ENCODE measurements at regions not wholly inside any gene's neighbourhood (a gene's known extent, or its start where the extent isn't known, plus 50 kb on each side); places are given as distances from the start of the nearest gene placed in this dataset.
A peak's percentile ranks its signal among the peaks of the same experiment; 100 is the strongest.
"Not testable (repeated sequence)": the region's sequence is repeated elsewhere in the genome, so short reads cannot be mapped to it uniquely, and the experiment has no call there.

DNA sequence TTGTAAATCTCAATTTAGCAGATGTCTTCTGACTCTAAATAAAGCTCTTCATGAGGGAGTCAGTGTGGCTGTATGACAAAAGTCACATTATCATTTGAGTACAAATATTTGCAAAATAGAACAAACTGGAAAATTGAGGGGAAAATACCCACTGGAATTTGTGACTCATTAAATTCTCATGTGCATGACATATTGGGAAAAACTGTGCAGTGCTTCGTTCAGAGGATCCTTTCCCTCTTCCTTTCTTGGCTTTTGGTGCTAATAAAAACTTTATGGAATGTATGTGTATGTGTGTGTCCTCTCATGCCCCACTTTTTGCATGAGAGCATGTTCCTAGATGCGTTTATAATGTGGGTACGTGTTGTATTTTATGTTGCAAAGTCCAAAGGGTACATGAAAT is 267.8 kb downstream of the KTN1 start:
- peak; percentile 71 for DNase-seq (ENCODE audit: low read depth)

DNA sequence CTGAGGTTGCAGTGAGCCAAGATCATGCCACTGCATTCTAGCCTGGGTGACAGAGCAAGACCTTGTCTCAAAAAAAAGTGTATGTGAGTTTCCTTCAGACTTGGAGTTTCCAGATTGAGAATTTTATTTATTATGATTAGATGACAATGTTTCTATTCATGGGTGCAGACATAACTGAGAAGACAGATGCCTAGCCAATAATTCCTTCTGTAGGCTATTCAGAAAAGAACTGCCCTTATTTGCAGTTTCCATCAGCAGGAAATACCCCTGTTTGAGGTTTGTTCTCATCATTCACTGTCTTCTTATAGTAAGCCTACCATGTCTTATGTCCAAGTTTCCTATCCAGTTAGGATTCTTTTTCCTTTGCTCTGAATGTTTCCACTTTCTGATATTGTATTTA is 269.0 kb downstream of the KTN1 start:
- DNase-seq (ENCODE audit: low read depth), result no peak

DNA sequence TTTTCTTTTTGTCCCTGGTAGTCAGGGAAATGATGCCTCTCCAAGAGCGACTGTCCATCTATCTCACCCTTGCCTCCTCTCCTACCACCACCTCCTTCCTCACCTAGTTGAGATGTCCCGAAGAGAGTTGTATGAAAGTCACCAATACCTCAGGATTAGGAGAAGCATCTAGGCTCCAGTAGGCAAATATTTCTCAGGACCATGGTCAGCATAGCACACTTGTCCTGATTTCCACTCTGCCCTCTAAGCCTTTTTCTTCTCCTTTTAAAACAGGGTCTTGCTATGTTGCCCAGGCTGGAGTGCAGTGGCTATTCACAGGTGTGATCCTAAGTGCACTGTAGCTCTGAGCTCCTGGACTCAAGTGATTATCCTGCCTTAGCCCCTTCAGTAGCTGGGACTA is 268.4 kb upstream of the PELI2 start:
- no peak for DNase-seq (ENCODE audit: low read depth)

DNA sequence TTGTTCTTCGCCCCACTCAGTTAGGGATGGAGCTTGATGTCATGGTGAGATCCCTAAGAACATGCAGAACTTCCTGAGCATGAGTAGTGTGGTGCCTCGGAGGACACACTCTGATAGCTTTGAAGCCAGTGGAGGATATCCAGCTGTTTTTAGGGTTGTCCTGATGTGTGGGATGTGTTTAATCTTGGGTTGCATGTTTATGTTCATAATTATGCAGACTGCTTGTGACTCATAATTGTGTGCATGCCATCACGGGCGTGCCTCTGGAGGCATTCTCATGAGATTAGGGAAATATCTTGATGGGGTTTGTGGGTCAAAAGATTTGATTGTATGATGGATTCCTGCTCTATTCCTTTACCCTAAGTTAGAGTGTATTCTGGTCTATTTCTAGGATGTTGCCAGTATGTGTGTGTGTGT is 267.4 kb upstream of the PELI2 start:
- no peak for DNase-seq (ENCODE audit: low read depth)

DNA sequence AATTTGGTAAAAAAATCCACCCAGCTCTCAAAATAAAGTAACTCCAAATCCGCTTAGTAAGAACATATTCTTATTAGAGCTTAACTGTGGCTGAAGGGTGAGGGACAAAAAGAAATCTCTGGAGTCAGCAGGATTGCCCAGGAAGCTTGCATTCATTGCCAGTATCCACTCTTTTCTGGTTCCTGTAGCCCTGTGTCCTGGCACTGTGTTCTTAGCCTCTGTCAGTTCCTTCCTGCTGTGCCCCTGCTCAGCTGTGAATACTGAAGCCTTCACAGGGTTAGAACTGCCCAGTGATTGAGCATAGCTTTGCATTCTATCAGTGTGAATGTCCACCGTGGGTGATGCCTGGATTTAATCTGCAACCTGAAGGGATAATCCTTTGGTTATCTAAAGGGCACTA is 266.9 kb upstream of the PELI2 start:
- no peak for DNase-seq (ENCODE audit: low read depth)

DNA sequence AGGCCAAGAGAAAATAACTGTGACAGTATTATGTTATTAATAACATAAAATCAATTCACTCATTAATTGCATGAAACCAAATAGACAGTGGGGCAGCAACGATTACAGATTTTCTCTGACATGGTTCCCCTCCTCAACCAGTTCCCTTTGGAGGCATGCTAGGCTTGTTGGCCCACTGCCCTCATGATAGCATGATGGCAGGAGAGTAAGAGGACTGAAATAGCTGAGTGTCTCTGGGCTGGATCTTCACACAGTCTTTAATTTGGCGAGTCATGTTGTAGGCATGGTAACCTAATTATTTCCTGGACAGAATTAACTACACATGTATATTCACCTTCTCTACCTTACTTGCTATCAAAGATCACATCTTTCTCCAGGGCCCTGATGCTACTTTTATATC is 266.2 kb upstream of the PELI2 start:
- no peak for DNase-seq (ENCODE audit: low read depth)

DNA sequence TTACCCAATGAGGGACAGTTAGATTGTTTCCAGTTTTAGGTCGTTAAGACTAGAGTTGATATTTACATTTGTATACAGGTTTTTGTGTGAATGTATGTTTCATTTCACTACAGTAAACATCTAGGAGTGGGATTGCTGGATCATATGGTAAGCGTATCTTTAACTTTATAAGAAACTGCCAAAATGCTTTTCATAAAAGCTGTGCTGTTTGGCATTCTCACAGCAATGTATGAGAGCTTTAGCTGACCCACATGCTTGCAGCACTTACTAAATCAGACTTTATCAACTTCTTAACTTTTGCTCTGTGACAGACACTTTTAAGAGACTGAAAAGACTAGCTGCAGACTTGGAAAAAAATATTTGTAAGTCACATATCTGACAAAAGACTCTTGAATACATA is 262.5 kb upstream of the PELI2 start:
- DNase-seq (ENCODE audit: low read depth), result no peak

DNA sequence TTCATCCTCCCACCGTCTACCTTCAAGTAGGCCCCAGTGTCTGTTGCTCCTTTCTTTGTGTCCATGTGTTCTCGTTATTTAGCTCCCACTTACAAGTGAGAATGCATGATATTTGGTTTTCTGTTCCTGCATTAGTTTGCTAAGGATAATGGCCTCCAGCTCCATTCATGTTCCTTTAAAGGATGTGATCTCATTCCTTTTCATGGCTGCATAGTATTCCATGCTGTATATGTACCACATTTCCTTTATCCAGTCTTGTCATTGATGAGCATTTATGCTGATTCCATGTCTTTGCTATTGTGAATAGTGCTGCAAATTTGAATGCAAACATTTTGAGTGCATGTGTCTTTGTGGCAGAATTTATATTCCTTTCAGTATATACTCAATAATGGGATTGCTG is 259.6 kb upstream of the PELI2 start:
- DNase-seq (ENCODE audit: low read depth), result no peak

DNA sequence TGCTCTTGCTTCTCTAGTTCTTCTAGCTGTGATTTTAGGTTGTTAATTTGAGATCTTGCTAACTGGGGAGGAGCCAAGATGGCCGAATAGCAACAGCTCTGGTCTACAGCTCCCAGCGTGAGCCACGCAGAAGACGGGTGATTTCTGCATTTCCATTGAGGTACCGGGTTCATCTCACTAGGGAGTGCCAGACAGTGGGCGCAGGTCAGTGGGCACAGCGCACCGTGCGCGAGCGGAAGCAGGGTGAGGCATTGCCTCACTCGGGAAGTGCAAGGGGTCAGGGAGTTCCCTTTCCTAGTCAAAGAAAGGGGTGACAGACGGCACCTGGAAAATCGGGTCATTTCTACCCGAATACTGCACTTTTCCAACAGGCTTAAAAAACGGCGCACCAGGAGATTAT is 256.6 kb upstream of the PELI2 start:
- DNase-seq (ENCODE audit: low read depth), result not testable (repeated sequence)

DNA sequence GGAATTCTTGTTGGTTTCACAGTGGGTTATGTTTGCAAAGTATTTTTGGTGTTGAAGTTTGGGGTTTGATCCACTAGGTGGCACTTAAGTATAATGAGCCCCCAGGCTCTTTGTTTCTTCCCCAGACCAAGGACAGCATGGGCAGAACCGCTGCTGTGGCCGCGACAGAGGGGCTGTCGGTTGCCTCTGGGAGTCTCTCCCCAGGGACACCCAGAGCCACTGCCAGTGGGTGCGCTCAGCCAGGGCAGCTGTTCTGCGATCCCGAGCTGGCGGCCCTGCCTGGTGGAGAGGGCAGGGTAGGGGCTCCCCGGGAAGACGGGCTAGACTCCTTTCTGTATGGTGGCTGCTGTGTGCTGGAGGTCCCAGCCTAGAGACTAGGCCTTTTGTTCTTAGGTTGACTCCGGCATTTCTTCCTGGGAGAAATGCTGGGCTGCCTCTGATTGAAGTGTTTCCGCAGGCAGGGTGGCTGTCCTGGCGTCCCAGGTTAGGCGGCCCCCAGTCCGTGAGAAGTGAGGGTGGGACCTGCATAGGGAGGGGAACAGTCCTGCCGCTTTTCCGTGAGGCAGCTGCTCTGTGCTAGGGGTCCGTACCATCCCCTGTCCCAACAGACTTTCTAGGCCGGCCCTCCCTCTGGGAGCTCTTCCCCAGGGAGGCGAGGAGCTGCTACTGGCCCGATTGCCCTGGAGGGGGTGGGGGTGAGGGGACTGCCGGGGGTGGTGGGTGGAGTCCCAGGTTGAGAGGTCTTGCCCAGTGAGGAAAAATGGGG is 253.1 kb upstream of the PELI2 start:
- DNase-seq (ENCODE audit: low read depth), result no peak

DNA sequence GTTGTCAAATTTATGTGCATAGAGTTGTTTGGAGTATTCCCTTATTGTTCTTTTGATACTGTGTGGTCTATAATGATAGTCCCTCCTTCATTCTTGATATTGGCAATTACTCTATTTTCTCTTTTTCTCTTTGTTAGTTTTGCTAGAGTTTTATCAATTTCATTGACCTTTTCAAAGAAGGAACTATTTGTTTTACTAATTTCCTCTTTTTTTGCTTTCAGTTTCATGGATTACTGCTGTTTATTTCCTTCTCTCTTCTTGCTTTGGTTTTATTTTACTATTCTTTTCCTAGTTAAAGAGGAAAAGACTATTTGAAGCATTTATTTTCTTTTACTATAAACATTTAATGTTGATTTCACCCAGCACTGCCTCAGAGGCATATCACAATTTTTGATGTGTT is 250.9 kb upstream of the PELI2 start:
- DNase-seq (ENCODE audit: low read depth), result no peak

DNA sequence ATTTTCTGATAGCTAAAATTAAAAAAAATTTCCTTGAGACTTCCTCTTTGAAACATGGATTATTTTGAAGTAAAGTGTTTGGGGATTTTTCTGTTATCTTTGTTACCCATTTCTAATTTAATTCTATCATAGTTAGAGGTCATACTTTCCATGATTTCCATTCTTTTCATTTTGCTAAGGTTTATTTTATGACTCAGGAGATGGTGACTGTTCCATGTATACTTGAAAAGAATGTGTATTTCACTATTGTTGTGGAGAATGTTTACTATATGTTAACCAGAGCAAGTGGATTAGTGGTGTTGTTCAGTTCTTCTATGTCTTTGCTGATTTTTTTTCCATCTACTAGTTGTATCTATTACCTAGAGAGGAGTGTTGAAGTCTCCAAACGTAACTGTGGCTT is 250.5 kb upstream of the PELI2 start:
- DNase-seq (ENCODE audit: low read depth), result peak; percentile 26

DNA sequence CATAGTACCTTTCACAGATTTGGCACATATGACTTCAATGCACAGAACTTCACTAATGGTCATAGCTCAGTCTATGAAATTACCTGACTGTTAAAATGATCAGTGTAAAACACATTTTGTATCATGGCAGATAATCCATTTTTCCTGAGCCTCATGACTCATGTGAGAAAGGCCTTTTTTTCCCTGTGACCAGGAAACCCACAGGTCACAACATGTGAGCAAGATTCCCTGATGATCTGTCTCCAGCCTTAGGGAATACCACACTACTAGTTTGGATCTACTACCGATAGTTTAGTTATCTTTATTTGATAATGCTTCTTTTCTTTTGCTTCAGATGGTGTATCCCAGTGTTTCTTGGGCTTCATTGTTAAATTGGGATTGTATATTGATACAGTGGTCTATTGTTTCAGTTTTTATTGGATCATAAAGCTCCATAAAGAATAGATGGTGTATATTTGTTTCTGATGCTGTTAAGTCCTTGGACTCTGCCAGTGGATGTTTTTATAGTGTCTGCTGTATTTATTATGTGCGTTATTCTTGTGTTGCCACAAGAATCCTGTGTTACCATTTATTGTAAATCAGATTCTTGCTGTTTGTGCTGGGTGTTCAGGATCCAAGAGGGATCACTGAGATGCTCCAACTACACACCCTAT is 248.7 kb upstream of the PELI2 start:
- no peak for DNase-seq (ENCODE audit: low read depth)

DNA sequence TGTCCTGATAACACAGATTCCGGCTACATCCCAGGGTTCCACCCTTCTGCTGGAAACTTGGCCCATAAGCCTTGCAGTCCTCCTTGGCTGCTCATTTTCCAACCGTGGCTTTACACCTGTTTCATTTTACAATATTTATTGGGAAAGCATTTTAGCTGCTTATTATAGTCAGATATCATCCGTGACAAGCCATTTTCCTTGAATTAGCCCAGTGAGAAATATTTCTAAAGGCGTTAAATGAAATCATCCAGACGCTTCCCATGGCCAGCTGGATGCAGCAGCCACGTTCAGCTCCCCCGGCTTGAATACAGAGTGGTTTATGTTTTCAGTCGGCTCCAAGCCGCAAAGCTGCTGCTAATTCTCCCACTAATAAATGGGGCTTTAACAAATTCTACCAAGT is 245.0 kb upstream of the PELI2 start:
- no peak for DNase-seq (ENCODE audit: low read depth)

DNA sequence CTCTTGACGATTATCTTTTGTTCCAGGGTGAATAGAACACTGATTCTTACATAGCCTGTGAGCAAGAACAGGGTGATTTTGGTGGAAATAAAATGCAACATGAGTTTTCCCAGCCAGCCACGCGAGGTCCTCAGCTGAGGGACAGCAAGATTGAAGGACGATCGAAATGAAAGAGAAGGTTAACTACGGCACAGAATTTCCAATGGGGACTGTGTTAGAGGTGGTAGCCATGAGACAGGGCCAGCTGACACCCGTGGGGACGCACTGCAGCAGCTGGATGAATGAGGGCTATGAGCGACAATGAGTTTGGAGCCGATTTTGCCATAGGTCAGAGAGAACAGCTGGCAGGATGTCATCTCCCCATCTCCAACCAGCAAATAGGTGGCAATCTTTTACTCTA is 243.4 kb upstream of the PELI2 start:
- DNase-seq (ENCODE audit: low read depth), result no peak

DNA sequence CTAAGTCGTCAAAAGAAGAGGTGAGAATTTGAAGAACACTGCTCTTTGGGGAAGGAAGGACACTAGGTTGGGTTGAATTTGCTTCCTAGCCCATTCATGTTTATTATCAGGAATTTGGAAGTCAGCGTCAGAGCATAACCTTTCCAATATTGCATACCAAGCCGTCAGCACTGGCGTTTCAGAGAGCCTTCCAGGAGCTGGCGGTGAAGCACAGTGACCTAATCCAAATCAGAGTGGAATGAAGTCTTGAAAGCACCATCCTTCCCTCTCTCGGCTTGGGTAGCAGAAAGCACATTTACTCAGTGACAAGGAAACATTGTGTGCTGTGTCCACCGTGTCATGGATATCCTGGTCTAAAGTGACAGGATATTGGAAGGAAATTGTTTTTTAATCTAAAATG is 240.3 kb upstream of the PELI2 start:
- DNase-seq (ENCODE audit: low read depth), result no peak

DNA sequence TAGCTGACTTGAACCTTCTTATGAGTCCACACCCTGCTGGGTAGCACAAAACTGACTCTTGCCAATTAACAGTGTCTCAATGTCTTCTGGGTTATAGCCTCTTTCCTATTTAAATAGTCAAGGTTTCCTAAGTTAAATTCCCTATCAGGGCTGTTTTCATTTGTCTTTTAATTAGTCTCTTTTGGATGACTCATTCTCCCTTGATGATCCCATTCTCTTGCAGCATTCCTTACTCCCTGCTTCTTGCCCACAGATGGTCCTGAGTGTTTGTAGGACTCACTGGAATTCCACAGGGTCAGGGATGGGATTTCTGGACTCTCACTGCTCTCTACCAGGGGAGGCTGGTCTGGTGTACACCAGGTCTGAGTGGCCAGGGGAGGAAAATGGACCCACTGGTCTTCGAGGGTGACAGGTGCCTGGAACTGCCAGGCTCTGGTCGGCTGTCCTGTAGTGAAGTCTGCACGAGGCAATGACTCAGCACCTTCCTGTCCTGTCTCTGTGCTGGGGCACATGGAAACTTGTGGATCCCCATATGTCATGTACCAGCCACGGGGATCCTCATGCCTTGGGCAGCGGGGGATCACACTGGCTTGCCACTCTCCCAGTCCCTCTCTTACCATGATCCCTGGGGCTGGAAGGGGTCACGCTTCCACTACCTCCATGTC is 236.5 kb upstream of the PELI2 start:
- no peak for DNase-seq (ENCODE audit: low read depth)

DNA sequence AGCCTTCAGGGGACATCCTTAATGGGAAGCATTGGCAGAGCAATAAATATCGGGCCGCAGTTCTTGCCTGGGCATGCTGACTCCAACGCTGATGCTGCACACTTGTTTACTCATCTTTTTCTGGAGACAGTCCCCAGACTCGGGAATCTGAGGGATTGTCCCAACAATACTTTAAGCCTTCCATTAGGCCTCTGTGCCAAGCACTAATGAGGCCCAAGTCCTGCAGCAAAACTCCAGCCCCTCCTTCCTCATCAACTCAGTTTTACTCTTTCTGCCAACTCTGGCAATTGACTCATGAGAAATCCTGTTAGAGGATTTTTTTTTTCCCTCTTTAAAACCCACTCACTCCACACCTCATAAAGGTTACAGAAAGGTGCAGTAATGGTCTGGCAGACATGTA is 233.4 kb upstream of the PELI2 start:
- no peak for DNase-seq (ENCODE audit: low read depth)

DNA sequence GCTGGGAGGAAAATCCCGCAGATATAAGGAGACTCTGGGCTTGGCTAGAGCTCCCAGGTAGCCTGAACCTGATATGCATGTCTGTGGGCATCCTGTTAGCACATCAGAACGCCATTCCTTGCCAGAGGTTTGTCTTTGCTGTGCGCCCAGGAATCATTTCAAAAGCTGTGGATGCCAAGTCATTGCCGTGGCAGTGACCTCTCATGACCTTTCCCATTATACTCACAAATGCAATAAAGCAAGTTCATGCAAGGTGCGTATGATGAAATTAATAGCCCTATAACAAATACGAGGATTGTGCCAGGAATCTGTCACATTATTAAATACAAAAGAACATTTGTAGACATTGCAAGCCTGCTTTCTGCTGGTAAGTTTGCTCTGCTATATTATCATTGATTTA is 229.1 kb upstream of the PELI2 start:
- no peak for DNase-seq (ENCODE audit: low read depth)

DNA sequence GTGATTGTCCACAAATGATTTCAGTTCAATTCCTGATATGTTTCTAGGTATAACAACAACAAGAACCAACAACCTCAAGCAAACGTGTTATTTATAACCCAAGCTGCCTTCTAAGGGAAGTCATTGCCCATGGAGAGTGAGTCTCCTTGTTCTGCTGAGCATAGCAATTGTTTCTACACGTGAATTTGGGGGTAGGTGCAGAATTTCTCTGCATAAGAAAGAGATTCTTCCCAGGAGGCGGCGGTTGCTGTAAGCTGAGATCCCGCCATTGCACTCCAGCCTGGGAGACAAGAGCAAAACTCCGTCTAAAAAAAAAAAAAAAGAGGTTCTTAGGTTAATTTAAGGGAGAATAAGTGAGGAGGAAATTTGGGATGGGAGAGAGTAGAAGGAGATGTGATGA is 226.5 kb upstream of the PELI2 start:
- DNase-seq (ENCODE audit: low read depth), result no peak

DNA sequence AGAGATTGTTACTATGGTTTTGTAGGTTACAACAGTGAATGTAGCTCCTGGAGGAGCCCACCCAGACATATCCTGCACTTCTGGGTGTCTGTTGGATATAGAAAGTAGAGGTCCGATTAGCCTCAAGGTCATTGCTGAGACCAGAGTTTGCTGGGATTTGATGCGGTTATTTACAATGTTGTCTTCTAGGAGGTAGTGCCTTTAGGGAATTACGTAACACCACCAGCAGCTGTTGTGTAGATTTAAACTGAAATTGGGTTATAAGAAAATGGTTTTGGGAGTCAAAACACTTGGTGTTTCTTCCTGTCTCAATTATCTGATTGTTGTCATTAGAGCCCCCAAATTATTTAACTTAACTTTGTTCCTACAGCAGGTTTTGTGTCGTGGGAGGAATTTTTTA is 225.3 kb upstream of the PELI2 start:
- no peak for DNase-seq (ENCODE audit: low read depth)

DNA sequence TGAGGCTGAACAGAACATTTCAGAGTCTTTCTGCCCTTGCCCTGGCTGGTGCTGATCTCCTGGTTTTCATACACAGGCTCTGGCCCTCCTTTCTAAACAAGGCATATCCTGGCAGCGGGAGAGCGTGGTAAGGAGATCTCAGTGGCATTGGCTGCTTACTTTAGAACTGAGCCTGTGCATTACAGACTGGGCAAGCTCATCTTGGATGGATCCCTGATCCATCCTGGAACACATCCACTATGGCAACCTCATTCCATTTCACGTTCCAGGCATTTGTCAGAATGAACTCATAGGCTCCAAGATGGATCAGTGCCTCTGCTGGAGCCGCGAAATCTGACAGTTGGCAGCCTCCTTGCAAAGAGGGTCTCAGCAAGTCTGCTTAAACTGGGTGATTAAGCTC is 224.5 kb upstream of the PELI2 start:
- no peak for DNase-seq (ENCODE audit: low read depth)

DNA sequence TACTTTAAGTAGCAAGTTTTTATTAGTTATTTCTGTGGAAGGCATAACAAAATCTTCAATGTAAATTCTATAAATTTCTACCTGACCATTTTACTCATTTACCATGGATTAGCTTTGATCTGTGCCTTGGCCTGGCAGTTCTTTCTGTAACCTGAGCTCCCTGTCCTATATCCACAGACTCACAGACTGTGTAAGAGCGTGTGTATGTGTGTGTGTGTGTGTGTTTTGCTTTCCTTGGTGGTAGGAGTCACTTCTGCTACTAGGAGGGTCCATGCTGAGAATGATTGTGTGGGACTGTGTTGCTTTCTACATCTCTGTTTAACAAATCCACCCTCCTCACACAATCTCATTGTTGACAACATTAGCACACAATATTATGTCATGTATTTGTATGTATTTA is 221.2 kb upstream of the PELI2 start:
- no peak for DNase-seq (ENCODE audit: low read depth)

DNA sequence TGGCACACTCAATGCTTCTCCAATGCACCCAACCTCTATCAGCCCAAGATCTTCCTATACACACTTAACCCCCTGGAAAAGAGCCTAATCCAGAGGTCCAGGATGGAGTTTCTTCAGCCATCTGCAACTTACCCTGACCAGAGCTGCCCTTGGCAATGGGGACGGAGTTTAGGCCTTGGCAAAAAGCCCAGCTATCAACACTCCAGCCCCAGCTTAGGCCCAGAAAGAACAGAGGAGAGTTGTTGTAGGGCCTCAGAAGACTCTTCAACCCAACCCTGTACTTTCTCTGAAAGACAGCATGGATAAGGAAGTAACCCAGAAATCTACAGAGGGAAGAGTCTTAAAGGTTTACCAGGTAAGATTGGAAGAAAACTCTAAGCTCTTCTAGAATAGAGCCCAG is 219.3 kb upstream of the PELI2 start:
- no peak for DNase-seq (ENCODE audit: low read depth)

All from HS-27A (cell line).